ENCODE measurements at regions not wholly inside any gene's neighbourhood (a gene's known extent, or its start where the extent isn't known, plus 50 kb on each side); places are given as distances from the start of the nearest gene placed in this dataset.
"Not testable (repeated sequence)": the region's sequence is repeated elsewhere in the genome, so short reads cannot be mapped to it uniquely, and the experiment has no call there.

DNA sequence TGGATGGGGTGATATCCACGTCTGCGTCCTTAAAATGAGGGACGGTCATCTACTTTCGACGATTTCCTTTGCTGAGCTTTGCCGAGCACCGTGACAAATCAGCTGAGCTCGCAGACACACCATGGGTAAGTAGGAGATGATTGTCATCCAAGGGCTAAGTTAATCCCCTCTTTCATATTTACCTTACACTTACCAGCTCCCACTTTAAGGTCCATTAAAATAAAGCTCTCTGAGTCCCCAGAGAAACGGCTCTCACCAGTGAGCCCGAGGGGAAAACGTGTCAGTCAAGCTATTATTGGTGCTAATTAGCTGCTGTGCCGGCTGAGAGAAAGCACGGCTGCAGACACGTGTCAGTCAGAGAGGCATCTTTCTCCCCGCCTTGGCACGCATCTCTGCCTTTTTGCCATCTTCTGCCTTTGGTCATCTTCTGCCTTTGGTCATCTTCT, 72.2 kb downstream of the CRLF2 start:
- FAIRE-seq = no peak
- no peak for DNase-seq (ENCODE audit: low spot score)

DNA sequence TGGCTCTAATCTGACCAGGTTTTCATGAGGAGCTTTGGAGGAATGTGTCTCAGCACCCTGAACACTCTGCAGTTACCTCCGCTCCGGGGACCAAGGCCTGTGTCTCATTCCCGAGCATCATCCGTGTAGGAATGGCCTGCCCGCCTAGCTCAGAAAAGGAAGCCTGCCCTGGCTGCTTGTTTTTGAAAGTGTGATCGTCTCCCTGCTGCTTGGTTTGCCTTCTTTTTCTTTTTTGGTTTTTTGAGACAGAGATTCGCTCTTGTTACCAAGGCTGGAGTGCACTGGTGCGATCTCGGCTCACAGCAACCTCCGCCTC, 73.3 kb downstream of the CRLF2 start:
- no peak for DNase-seq (ENCODE audit: low spot score)
- no peak for FAIRE-seq

DNA sequence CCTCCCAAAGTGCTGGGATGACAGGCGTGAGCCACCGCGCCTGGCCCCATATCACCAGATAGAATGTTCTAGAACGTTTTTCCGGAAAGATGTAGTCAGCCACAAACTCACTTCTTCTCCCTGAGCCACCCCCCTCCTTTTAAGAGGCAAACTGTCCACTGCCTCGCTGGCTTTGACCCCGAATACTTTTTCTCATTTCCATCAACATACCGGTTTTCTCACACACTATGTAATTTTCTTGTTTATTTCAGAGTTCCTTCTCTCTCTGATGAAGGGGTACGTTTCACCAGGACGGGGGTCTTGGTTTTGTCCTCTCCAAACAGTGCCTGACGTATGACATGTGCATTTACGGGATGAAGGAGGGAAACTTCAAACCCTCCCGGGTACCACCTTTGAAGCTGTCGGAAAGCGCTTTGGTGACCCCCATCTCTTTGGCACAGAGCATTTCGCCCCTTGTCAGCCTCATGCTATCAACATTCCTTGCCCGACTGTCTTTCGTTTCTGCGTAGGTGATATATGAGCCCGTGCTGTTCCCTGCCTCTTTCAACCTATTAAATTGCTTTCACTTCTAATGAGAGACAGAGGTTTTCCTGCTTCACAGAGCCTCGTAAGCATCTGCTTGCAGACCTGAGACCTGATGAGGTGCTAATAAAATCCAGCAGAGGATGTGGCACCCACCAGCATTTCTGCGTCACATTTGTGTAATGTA, 73.8 kb downstream of the CRLF2 start:
- FAIRE-seq (no peak), DNase-seq (ENCODE audit: low spot score) (no peak)

DNA sequence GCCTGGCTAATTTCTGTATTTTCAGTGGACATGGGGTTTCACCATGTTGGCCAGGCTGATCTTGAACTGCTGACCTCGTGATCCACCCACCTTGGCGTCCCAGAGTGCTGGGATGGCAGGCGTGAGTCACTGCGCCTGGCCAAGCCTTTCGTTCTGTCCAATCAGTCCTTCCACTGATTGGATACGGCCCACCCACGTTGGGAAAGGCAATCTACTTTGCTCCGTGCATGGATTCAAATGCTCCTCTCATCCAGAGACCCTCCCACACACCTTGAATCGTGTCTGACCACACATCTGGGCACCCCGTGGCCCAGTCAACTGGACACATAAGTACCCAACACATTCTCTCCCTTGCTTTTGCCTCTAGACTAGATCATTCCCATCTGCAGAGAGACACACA, 74.9 kb downstream of the CRLF2 start:
- no peak for FAIRE-seq
- no peak for DNase-seq (ENCODE audit: low spot score)

DNA sequence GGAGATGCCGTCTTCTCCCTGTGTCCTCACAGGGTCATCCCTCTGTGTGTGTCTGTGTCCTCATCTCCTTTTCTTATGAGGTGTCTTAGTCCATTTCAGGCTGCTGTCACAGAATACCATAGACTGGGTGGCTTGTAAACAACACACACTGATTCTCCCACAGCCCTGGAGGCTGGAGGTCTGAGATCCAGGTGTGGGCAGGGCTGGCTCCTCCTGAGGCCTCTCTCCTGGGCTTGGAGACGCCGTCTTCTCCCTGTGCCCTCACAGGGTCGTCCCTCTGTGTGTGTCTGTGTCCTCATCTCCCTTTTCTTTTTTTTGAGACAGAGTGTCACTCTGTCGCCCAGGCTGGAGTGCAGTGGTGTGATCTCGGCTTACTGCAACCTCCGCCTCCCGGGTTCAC, 75.9 kb downstream of the CRLF2 start:
- not testable (repeated sequence) for DNase-seq (ENCODE audit: low spot score); FAIRE-seq

DNA sequence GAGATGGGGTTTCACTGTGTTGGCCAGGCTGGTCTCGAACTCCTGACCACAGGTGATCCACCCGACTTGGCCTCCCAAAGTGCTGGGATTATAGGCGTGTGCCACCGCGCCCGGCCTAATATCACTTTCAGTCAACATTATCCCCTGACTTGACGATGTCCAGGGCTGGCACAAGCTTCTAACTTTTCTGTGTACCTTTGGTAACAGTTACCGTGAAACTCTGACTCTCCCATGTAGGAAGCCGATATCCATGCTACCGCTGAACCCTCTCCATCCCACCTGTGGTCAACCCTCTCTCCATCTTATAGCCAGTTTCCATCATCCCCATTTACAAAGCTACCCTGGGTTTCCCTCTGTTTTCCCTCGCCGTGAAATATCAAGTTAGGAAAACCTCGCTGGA, 77.5 kb downstream of the CRLF2 start:
- FAIRE-seq (no peak), DNase-seq (ENCODE audit: low spot score) (no peak)

DNA sequence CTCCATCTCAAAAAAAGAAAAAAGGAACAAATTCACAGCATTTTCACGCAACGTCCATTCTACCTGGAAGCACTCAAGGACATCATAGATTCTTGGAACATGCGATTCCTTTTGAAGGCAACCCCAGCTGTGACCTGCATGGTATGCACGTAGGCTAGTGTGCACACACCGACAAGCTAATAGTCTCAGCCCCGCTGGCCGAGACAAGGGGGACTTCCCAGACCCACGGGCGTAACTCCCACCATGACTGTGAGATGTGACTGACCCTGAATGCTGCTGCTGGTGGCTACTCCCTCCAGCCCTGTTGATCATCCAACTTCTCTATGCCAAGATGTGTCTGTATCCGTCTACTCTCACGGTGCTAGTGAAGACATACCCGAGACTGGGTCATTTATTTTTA, 78.3 kb downstream of the CRLF2 start:
- FAIRE-seq (no peak), DNase-seq (ENCODE audit: low spot score) (no peak)

DNA sequence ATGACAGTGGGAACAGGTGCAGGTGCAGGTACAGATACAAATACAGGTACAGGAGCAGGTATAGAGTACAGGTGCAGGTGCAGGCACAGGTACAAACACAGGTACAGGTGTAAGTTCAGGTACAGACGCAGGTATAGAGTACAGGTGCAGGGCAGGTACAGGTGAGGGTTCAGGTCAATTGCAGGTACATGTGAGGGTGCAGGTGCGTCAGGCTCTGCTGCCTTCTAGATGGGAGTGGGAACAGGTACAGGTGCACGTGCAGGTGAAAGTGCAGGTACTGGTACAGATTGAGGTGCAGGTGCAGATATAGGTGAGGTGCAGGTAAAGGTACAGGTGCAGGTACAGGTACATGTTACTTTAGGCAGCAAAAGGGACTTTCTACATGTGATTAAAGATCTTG, 85.7 kb downstream of the CRLF2 start:
- FAIRE-seq = no peak
- DNase-seq (ENCODE audit: low spot score) = no peak

DNA sequence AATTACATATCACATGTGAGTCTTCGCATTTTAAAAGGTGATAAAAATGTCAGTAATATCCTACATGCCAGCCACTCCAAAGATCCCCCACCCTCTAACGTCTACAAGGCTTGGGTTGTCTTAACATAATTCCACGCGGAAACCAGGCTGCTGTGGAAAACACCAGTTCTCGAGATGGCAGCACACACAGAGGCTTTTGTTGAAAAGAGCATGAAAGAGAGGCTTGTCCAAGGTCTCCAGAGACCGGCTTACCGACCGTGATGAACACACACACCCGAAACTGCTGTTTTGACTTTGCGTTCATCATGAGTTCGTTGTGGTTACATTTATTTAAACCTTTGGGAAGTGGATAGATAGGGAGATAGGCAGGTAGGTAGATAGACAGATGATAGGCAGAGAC, 87.9 kb downstream of the CRLF2 start:
- no peak for FAIRE-seq
- no peak for DNase-seq (ENCODE audit: low spot score)

DNA sequence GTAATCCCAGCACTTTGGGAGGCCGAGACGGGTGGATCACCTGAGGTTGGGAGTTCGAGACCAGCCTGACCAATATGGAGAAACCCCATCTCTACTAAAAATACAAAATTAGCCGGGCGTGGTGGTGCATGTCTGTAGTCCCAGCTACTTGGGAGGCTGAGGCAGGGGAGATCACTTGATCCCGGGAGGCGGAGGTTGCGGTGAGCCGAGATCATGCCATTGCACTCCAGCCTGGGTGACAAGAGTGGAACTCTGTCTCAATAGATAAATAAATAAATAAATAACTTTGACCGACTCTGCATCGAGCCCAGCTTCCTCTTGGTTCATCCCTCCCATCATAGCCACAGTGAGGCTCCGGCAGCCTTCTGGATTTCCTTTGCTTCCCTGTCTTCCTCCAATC, 89.6 kb downstream of the CRLF2 start:
- FAIRE-seq; DNase-seq (ENCODE audit: low spot score): not testable (repeated sequence)

DNA sequence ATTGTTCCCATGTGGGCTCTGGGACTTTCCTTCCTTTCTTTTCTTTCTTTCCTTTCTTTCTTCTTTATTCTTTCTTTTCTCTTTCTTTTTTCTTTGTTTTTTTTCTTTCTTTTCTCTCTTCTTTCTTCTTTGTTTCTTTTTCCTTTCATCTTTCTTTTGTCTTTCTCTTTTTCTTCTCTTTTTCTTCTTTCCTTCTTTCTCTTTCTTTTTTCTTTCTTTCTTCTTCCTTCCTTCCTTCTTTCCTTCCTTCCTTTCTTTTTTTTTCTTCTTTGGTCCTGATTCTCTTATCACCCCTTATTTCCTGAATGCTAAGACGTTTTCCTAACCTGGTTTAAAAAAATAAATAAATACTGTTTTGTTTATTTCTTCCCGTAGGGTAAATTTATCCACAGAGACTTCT, 93.2 kb downstream of the CRLF2 start:
- DNase-seq (ENCODE audit: low spot score) = no peak
- no peak for FAIRE-seq

DNA sequence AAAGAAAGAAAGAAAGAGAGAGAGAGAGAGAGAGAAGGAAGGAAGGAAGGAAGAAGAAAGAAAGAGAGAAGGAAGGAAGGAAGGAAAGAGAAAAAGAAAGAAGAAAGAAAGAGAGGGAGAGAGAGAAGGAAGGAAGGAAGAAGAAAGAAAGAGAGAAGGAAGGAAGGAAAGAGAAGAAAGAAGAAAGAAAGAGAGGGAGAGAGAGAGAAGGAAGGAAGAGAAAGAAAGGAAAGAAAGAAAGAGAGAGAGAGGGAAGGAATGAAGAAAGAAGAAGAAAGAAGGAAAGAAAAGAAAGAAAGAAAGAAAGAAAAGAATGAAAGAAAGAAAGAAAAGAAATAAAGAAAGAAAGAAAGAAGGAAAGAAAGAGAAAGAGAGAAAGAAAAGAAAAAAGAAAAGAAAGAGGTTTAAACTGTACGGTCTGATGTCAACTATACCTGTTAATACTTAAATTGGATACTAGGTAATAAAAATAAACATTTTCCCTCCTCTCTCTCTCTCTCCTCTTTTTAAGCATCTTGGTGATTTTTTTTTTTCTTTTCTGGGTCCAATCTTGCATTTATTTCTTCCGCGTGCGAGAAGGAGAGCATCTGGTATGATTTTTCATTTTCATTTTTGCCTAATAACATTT, 93.8 kb downstream of the CRLF2 start:
- FAIRE-seq = no peak
- no peak for DNase-seq (ENCODE audit: low spot score)

DNA sequence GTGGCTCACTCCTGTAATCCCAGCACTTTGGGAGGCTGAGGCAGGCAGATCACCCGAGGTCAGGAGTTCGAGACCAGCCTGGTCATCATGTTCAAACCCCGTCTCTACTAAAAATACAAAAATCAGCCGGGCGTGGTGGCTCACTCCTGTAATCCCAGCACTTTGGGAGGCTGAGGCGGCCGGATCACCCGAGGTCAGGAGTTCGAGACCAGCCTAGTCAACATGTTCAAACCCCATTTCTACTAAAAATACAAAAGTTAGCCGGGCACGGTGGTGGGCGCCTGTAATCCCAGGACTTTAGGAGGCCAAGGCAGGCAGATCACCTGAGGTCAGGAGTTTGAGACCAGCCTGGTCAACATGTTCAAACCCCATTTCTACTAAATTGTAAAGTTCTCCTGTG, 97.0 kb downstream of the CRLF2 start:
- DNase-seq (ENCODE audit: low spot score); FAIRE-seq: not testable (repeated sequence)

DNA sequence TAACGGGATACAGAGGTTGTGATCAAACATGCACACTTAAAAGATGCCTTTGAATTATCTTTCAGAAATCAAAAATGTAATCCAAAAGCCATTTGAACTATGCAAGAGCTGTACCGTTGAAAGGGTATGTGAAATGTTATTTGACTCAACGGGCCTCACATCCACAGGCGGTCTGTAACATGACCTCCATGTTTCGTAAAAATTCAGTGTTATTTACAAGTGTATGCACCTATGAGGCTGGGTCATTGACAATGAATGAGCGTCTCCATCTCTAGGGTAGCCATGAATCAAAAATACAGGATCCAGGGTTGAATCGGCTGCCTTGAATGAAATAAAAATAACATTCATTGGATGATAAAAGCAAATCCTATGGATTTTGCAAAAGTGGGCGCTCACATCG, 100.1 kb downstream of the CRLF2 start:
- no peak for FAIRE-seq

DNA sequence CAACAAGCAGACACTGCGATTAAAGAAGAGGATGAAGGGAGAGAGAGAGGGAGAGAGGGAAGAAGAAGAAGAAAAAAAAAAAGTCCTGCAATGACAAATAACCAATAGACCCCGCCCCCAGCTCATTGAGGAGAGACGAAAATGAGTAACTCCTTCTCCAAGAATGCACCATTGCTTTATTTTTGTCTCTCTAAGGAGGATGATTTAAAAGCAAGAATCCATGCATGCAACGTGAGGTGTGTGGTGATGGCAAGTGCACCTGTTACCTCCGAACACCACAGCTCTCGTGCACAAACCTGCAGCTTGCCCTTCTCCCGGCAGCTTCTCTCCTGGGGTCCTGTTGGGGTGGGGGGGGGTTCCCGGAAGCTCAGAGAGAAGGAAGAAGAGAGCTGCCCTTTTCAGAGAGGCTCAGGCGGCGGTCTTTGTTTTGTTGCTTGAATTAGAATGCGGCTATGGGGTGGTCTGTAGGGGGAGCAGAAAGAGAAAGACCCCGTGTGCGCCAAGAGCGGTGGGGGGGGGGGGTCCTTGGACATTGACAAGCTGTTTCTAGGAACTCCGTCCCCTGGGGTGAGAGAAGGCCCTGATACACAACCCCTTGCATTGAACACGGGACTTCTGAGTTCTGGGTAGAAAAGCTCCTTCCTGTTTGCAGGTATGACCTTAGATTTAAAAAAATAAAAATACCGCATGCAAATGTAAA, 100.7 kb downstream of the CRLF2 start:
- DNase-seq (ENCODE audit: low spot score) = no peak
- FAIRE-seq = no peak

More for the DNA sequence above, 100.1 kb downstream of the CRLF2 start:
- no peak for DNase-seq (ENCODE audit: low spot score)

DNA sequence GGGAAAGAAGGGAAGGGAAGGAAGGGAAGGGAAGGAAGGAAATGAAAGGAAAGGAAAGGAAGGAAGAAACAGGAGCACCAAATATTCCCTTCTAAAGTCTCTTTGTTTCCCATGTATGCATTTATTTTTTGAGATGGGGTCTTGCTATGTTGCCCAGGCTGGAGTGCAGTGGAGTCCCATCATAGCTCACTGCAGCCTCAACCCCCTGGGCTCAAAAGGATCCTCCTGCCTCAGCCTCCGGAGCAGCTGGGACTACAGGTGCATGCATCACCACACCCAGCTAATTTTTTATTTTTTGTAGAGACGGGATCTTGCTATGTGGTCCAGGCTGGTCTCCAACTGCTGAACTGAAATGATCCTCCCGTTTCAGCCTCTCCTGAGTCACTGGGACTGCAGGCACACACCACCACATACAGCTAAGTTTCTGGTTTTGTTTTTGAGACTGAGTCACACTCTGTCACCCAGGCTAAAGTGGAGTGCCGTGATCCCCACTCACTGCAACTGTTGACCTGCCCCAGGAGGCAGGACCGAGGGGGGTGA, 102.8 kb downstream of the CRLF2 start:
- no peak for FAIRE-seq
- no peak for DNase-seq (ENCODE audit: low spot score)

DNA sequence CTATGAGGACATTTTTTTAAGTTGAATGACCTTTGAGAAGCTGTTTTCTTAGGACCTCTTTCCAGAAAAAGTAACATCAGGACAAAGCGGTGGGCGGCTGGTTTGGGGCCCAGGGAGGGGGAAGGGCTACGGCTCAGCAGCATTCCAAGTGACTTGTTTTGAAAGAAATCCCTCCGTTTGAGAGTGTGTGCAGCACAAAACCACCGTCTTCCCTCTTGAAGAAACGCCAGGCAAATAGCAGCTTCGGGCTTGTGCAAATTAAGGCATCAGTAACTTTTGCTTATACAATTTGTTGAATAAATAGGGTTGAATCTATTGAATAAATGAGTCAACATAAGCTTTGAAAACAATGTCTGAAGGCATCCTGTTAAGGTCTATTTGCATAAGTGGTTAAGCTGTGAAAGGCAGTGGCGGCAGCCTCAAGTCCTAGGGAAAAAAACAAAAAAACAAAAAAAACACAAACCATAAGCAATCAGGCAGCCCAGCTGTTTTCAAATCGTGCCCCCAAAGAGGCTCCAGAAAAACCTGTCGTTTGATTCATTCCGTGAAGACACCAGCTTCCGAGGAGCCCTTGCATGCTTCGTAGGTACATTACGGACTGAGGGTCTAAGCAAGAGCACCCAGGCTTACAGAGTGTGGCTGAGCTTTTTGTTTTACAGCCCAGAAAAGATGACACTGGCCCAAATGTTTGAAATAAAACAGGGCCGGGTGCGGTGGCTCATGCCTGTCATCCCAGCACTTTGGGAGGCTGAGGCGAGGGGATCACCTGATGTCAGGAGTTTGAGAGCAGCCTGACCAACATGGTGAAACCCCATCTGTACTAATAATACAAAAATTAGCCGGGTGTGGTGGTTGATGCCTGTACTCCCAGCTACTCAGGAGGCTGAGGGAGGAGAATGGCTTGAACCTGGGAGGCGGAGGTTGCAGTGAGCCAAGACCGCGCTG, 103.7 kb downstream of the CRLF2 start:
- DNase-seq (ENCODE audit: low spot score) (no peak), FAIRE-seq (no peak)

DNA sequence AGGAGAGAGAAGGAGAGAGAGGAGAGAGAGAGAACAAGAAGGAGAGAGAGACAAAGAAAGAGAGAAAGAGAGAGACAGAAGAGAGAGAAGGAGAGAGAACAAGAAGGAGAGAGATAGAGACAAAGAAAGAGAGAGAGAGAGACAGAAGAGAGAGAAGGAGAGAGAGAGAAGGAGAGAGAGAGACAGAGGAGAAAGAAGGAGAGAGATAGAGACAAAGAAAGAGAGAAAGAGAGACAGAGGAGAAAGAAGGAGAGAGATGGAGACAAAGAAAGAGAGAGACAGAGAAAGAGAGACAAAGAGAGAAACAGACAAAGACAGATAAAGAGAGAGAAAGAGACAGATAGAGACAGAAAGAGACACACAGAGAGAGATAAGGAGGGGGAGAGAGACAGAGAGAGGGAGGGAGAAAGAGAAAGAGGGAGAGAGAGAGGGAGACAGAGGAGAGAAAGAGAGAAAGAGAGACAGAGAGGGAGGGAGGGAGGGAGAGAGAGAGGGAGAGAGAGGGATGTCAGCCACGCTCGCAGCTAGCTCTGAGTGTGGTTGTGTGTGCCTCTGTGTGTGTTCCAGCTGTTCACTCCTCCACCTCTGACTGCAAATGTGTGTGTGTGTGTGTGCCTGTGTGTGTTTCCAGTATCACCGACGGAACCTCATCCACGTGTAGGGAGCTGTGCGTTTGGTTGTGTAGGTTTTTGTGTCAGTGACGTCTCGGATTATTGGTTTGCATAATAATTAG, 105.8 kb downstream of the CRLF2 start:
- DNase-seq (ENCODE audit: low spot score) = no peak
- no peak for FAIRE-seq

DNA sequence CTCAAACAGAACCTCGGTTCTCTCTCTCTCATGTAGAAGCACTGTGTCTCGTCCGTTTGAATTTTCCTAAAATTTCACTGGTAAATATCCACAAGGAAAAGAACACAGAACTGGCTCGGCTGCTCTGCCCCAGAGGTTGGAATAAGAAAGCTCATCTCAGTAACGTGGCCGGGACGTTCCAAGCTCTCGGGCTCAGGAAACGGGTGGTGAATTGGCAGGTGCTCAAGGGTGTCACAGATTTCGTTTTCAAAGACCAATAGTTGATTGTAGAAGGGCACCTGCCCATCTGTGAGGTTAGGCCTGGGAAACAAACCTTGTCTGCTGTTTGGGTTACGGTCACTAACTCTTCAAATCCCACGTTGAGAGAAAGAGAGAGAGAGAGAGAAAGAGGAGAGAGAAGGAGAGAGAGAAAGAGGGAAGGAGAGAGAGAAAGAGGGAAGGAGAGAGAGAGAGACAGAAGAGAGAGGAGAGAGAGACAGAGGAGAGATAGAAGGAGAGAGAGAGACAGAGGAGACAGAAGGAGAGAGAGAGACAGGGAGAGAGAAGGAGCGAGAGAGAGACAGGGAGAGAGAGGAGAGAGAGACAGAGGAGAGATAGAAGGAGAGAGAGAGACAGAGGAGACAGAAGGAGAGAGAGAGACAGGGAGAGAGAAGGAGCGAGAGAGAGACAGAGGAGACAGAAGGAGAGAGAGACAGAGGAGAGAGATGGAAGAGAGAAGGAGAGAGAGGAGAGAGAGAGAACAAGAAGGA, 106.6 kb downstream of the CRLF2 start:
- FAIRE-seq (no peak), DNase-seq (ENCODE audit: low spot score) (no peak)

DNA sequence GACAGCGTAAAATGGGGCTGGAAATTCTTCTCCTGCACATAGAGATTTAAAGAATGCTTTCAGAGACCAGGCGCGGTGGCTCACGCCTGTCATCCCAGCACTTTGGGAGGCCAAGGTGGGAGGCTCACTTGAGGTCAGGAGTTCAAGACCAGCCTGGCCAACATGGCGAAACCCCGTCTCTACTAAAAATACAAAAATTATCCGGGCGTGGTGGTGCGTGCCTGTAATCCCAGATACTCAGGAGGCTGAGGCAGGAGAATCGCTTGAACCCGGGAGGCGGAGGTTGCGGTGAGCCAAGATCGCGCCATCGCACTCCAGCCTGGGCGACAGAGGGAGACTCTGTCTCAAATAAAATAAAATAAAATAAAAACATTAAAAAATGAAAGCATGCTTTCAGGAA, 107.4 kb downstream of the CRLF2 start:
- not testable (repeated sequence) for FAIRE-seq

More for the DNA sequence above, 107.4 kb downstream of the CRLF2 start:
- DNase-seq (ENCODE audit: low spot score) = not testable (repeated sequence)

Data from urothelium cell line (cell line).